ENCODE measurements at regions not wholly inside any gene's neighbourhood (a gene's known extent, or its start where the extent isn't known, plus 50 kb on each side); places are given as distances from the start of the nearest gene placed in this dataset.

GRCh38 chr9:29730163-29730562 lies 2156.9 kb upstream of the C9orf72 start:
- TF ChIP-seq CTCF (IDR thresholded peaks at IDR 0.05) (no peak), POLR2A (IDR thresholded peaks at IDR 0.05) (no peak)

Measured in thyroid gland (tissue), 4 donors.